Neural cell (in vitro differentiated cells): ENCODE measurements at regions not wholly inside any gene's neighbourhood (a gene's known extent, or its start where the extent isn't known, plus 50 kb on each side); places are given as distances from the start of the nearest gene placed in this dataset.

Source experiments
- H2AFZ ChIP-seq: fragments of 200-600, 300-800 bp; sonication (generic), shearing (Covaris generic); 2 replicates; pipeline ENCODE4 v1.6.0; 2014; ENCODE audit warnings: low read depth, mild to moderate bottlenecking, antibody characterized with exemption, low read length, moderate library complexity
- H3F3A ChIP-seq: fragments of 200-600 bp; shearing (Covaris generic); 2 replicates; pipeline ENCODE4 v1.6.1; 2016; ENCODE audit warnings: mild to moderate bottlenecking, moderate library complexity, mixed read lengths, antibody characterized with exemption, low read length; ENCODE audit not compliant: insufficient read depth, poor library complexity, severe bottlenecking
- H3K27ac ChIP-seq: fragments of 200-600, 300-800 bp; sonication (generic), shearing (Covaris generic); 2 replicates; pipeline ENCODE4 v1.5.1; 2014; ENCODE audit warnings: mild to moderate bottlenecking, low read length, moderate library complexity
- H3K27me3 ChIP-seq: fragments of 300-800, 200-600 bp; sonication (generic), shearing (Covaris generic); 2 replicates; pipeline ENCODE4 v1.6.0; 2014; ENCODE audit warnings: mild to moderate bottlenecking, low read depth, low read length, moderate library complexity; ENCODE audit not compliant: insufficient read depth
- H3K36me3 ChIP-seq: fragments of 300-800, 200-600 bp; sonication (generic), shearing (Covaris generic); 2 replicates; pipeline ENCODE4 v1.5.1; 2014; ENCODE audit warnings: mild to moderate bottlenecking, antibody characterized with exemption, low read length, moderate library complexity; ENCODE audit not compliant: insufficient read depth
- H3K4me2 ChIP-seq: fragments of 300-800, 200-600 bp; sonication (generic), shearing (Covaris generic); 2 replicates; pipeline ENCODE4 v1.6.0; 2014; ENCODE audit warnings: mild to moderate bottlenecking, low read length
- H3K4me3 ChIP-seq: fragments of 300-800, 200-600 bp; sonication (generic), shearing (Covaris generic); 2 replicates; pipeline ENCODE4 v1.5.1; 2014; ENCODE audit warnings: mild to moderate bottlenecking, low read length, moderate library complexity
- H3K79me2 ChIP-seq: fragments of 200-600 bp; shearing (Covaris generic); replicated peaks from 2 replicates; pipeline ENCODE4 v1.6.0; 2014; ENCODE audit warnings: mild to moderate bottlenecking, low read length, moderate library complexity; ENCODE audit not compliant: insufficient read depth
- H3K9ac ChIP-seq: fragments of 300-800, 200-600 bp; sonication (generic), shearing (Covaris generic); 2 replicates; pipeline ENCODE4 v1.6.1; 2016; ENCODE audit warnings: mild to moderate bottlenecking, low read length, mixed read lengths
- H3K9me2 ChIP-seq: fragments of 200-600 bp; shearing (Covaris generic); 2 replicates; pipeline ENCODE4 v1.6.1; 2016; ENCODE audit warnings: mild to moderate bottlenecking, low read length, mixed read lengths; ENCODE audit not compliant: insufficient read depth
- H3K9me3 ChIP-seq: fragments of 200-600, 300-800 bp; sonication (generic), shearing (Covaris generic); 2 replicates; pipeline ENCODE4 v1.6.1; 2016; ENCODE audit warnings: mild to moderate bottlenecking, mixed run types, low read length, moderate library complexity, mixed read lengths
- H4K20me1 ChIP-seq: fragments of 200-600 bp; shearing (Covaris generic); 2 replicates; pipeline ENCODE4 v1.6.1; 2016; ENCODE audit warnings: mild to moderate bottlenecking, mixed run types; ENCODE audit not compliant: insufficient read depth
- EP300 ChIP-seq: fragments of 450-650 bp; conservative IDR thresholded peaks from 2 replicates; pipeline ENCODE4 v1.6.1; 2014; ENCODE audit warnings: antibody characterized with exemption, mild to moderate bottlenecking, moderate library complexity; ENCODE audit not compliant: poor library complexity, severe bottlenecking
- POLR2AphosphoS5 ChIP-seq: IDR thresholded peaks from 2 replicates; pipeline ENCODE4 v1.6.1; 2012
- RAD21 ChIP-seq: fragments of 450-650 bp; conservative IDR thresholded peaks from 2 replicates; pipeline ENCODE4 v1.6.1; 2014; ENCODE audit warnings: antibody characterized with exemption, mild to moderate bottlenecking, moderate library complexity
- SMC3 ChIP-seq: fragments of 450-650 bp; conservative IDR thresholded peaks from 2 replicates; pipeline ENCODE4 v1.6.1; 2014; ENCODE audit warnings: antibody characterized with exemption, mild to moderate bottlenecking, moderate library complexity; ENCODE audit not compliant: poor library complexity
- TAF1 ChIP-seq: IDR thresholded peaks from 2 replicates; pipeline ENCODE4 v1.6.1; 2012; ENCODE audit warnings: low read depth

GRCh38 chr2:48248251-48248933 lies 66.1 kb upstream of the FOXN2 start:
- Histone ChIP-seq H3K4me3 (no peak overlapping the region), H3K27ac (no peak overlapping the region), H3F3A (no peaks in the 10 kb centered on the region), H4K20me1 (no peaks in the 10 kb centered on the region), H2AFZ (no peak overlapping the region), H3K9me3 (no peaks in the 10 kb centered on the region), H3K36me3 (no peaks in the 10 kb centered on the region), H3K4me2 (no peak overlapping the region), H3K9ac (no peak overlapping the region), H3K27me3 (no peaks in the 10 kb centered on the region), H3K79me2 (no peaks in the 10 kb centered on the region), H3K9me2 (no peaks in the 10 kb centered on the region)
- peak; percentile 16 for TF ChIP-seq EP300
- no peak for TF ChIP-seq RAD21

- Histone ChIP-seq H3K4me3 (no peak overlapping the region), H3K9ac (no peak overlapping the region), H2AFZ (no peak overlapping the region), H3K9me3 (no peaks in the 10 kb centered on the region), H3K27ac (no peak overlapping the region), H3K9me2 (no peaks in the 10 kb centered on the region), H3F3A (no peaks in the 10 kb centered on the region), H3K4me2 (no peak overlapping the region), H3K36me3 (no peaks in the 10 kb centered on the region), H4K20me1 (no peaks in the 10 kb centered on the region), H3K27me3 (no peaks in the 10 kb centered on the region), H3K79me2 (no peaks in the 10 kb centered on the region)
- no peak for TF ChIP-seq TAF1
Measured at GRCh38 chr2:48249025-48249424, 65.5 kb upstream of the FOXN2 start.

GRCh38 chr2:48249631-48250473 lies 64.6 kb upstream of the FOXN2 start:
- H4K20me1 ChIP-seq: no peaks in the 10 kb centered on the region
- no peak overlapping the region for H2AFZ ChIP-seq
- no peaks in the 10 kb centered on the region for H3F3A ChIP-seq
- H3K4me3 ChIP-seq: no peak overlapping the region
- no peaks in the 10 kb centered on the region for H3K9me3 ChIP-seq
- no peak overlapping the region for H3K9ac ChIP-seq
- H3K27ac ChIP-seq: no peak overlapping the region
- no peaks in the 10 kb centered on the region for H3K79me2 ChIP-seq
- H3K9me2 ChIP-seq: no peaks in the 10 kb centered on the region
- no peaks in the 10 kb centered on the region for H3K36me3 ChIP-seq
- no peaks in the 10 kb centered on the region for H3K27me3 ChIP-seq
- TF ChIP-seq POLR2AphosphoS5: no peak
- no peak overlapping the region for H3K4me2 ChIP-seq

GRCh38 chr2:48250474-48250844 lies 64.0 kb upstream of the FOXN2 start:
- H3K9me3 ChIP-seq: no peaks in the 10 kb centered on the region
- H3K9ac ChIP-seq: no peak overlapping the region
- no peaks in the 10 kb centered on the region for H3K36me3 ChIP-seq
- no peak overlapping the region for H3K4me3 ChIP-seq
- H3K27me3 ChIP-seq: no peaks in the 10 kb centered on the region
- TF ChIP-seq SMC3: no peak
- H3K27ac ChIP-seq: no peak overlapping the region
- no peaks in the 10 kb centered on the region for H3K79me2 ChIP-seq
- H2AFZ ChIP-seq: no peak overlapping the region
- no peak overlapping the region for H3K4me2 ChIP-seq
- H4K20me1 ChIP-seq: no peaks in the 10 kb centered on the region
- no peaks in the 10 kb centered on the region for H3F3A ChIP-seq
- H3K9me2 ChIP-seq: no peaks in the 10 kb centered on the region
